NCI-H510A (cell line): ENCODE measurements at regions not wholly inside any gene's neighbourhood (a gene's known extent, or its start where the extent isn't known, plus 50 kb on each side); places are given as distances from the start of the nearest gene placed in this dataset.

Source experiments
- DNase-seq: peaks from one replicate; lab custom pipeline; 2025; lab: John Stamatoyannopoulos, UW

DNA sequence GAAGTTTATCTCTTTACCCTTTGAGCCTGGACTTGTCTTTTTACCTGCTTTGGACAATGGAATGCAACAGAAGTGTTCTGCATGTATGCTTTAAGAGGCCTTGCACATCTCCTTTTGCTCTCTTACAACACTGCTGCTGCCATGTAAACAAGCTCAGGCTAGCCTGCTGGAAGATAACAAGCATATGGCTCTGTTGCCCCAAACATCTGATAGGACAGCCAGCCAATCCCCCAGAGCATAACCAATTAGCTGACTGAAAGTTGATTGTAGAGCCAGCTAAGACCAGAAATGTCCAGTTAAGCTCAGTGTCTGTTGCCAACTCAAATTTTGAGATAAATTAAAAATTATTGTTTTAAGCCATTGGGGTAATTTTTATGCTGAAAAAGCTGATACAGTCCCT lies 510.6 kb upstream of the CNKSR2 start:
- DNase-seq: no peak

- no peak for DNase-seq
Observed at GRCh38 chrX:20861113-20861512, 513.1 kb upstream of the CNKSR2 start.

GRCh38 chrX:20857746-20858145 lies 516.5 kb upstream of the CNKSR2 start:
- DNase-seq: no peak

- no peak for DNase-seq
Observed at GRCh38 chrX:20838477-20838876, 535.7 kb upstream of the CNKSR2 start.

DNA sequence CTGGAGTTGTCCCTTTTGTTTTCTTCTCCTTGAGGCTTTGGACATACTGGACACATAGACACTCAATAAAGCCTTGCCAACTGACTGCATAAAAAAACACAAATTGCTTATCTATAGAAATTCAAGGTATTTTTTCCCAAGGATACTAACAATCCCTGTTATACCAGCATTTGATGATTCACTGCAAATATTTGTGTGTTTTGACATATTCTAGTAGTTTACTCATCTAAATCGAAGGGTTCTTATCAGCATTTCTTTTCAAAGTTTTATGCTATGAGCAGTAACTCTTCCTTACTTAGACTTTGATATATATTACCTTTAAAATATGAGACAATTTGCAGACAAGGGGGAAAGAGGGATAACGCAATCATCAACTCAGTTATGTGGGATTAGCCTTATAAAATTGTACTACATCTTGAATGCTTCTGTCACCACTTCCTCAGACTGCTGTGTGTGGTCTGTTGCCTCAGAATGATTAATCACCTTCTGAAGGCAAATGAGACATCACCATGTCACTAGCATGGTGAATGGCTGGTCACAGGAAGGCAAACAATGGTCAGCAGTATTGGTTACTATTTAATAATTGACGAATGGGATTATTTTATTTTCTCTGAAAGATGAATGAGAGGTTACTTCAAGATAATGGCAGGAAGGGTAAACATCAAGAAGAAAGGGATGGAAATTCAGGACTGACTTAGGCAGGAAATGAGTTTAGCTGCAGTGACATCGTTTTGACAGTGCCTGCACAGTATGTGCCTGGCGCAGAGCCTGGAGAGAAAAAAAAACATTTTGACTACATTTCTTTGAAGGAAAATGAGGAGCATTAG lies 544.3 kb upstream of the CNKSR2 start:
- DNase-seq: no peak

GRCh38 chrX:20825984-20826383 lies 548.2 kb upstream of the CNKSR2 start:
- no peak for DNase-seq

DNA sequence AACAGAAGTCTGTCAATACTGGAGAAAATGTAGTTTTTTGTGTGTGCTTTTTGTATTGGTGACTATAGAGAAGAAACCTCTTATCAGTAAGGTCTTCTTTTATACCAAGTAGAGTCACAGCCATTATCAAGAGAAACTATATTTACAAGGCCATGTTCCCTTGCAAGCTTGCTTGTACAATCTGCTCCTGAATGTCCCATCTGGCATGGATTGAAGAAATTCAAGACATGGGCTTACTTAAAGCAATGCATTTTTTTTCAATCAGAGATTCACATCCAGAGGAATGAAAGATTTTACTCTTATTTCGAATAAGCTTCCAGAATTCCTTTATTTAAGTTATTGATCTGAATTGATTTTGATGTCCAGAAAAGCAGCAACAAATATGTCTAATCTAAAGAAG lies 537.3 kb upstream of the RPS6KA3 start:
- no peak for DNase-seq

GRCh38 chrX:20802036-20802435 lies 535.3 kb upstream of the RPS6KA3 start:
- no peak for DNase-seq

DNA sequence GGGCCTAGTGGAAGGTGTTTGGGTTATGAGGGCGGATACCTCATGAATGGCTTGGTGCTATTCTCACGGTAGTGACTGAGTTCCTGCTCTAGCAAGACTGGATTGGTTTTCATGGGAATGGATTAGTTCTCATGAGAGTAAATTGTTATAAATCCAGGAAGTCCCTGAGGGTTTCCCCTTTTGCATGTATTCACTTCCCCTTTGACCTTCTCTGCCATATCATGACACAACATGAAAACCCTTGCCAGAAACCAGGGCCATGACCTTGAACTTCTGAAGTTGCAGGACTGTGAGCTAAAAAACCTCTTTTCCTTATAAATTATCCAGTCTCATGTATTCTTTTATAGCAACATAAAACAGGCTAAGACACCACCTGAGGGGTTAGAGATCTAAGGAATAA lies 529.7 kb upstream of the RPS6KA3 start:
- no peak for DNase-seq

DNA sequence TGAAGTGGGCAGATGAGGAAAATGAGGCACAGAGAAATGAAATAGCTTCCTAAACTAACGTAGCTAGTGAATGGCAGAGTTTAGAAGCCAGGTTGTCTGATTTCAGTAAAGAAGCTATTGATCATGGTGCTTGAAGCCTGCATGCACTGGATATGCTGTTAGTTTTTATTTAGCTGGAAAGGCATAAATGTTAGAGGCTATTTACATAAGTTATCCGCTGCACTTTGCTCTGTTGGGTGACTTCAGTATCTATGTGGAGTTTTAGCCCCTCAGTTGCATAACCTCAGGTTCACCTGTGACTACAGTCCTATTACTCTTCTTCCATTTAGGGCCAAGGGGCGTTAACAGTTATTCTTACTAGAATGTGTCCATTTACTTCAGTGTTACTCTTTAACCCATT lies 522.4 kb upstream of the RPS6KA3 start:
- no peak for DNase-seq

DNA sequence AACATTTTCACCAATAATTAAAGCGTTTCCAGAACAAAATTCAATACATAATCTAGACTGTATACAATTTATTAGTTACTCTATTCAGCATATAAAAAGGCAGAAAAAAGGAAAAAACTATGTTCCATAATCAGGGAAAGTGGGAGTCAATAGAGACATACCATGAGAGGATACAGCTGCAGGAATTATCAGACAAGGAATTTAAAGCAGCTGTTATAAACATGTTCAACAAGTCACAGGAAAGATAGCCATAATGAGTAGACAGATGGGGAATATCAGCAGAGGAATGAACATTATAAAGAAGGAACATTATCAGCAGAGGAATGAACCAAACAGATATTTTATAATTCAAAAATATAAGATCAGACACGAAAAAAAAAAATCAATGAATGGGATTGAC lies 500.6 kb upstream of the RPS6KA3 start:
- no peak for DNase-seq

DNA sequence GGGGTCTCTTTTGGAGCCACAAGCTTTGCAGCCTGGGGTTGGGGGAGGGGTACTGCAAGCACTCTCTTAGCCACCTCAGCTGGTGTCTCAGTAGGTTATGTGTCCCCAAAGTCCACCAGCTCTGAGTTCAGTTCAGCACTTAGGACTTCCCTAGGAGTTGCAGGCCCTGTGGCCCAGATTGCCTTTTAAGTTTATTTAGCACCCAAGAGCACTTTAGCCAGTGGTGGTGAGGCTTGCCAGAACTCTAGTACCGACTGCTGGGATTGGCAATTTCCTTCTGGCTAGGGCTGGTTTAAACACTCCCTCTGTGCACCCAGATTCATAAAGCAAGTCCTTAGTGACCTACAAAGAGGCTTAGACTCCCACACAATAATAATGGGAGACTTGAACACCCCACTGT lies 489.9 kb upstream of the RPS6KA3 start:
- DNase-seq: no peak

GRCh38 chrX:20753076-20753475 lies 486.4 kb upstream of the RPS6KA3 start:
- DNase-seq: no peak

- no peak for DNase-seq
Observed at GRCh38 chrX:20746690-20747089, 480.0 kb upstream of the RPS6KA3 start.

DNA sequence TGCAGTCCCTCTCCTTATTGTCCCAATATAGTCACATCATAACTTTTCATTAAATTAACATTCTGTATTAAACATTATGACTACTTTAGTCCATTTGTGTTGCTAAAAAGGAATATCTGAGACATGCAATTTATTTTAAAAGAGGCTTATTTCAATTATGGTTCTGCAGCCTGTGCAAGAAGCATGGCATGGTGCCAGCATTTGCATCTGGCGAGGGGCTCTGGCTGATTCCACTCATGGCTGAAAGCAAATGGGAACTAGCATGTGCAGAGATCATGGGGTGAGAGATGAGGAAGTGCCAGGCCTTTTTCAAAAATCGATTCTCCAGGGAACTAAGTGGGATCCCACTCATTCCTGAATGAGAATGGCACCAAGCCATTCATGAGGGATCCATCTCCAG lies 476.3 kb upstream of the RPS6KA3 start:
- DNase-seq: no peak

- DNase-seq: no peak
Observed at GRCh38 chrX:20742106-20742505, 475.4 kb upstream of the RPS6KA3 start.

DNA sequence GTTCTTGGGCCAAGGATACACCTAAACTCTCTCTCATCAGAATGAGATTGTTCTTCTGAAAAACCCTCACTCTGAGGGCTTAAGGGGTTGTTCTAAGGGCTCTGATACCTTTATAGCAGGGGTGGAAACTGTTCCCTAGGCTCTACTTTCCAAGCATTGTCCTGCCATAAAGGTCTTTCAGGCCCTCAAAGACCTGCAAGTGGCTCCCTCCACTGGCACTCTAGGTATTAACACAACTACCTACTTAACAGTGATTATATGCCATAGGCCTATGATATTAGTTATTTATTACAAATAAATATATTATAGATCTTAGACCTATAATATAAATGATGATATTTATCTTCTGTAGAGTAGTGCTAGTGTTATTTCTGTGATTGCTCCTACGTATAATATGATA lies 473.7 kb upstream of the RPS6KA3 start:
- no peak for DNase-seq

- DNase-seq: no peak
Observed at GRCh38 chrX:20739038-20739745, 472.5 kb upstream of the RPS6KA3 start.

- no peak for DNase-seq
Observed at GRCh38 chrX:20729416-20729815, 462.7 kb upstream of the RPS6KA3 start.

GRCh38 chrX:20727447-20727846 lies 460.7 kb upstream of the RPS6KA3 start:
- no peak for DNase-seq

DNA sequence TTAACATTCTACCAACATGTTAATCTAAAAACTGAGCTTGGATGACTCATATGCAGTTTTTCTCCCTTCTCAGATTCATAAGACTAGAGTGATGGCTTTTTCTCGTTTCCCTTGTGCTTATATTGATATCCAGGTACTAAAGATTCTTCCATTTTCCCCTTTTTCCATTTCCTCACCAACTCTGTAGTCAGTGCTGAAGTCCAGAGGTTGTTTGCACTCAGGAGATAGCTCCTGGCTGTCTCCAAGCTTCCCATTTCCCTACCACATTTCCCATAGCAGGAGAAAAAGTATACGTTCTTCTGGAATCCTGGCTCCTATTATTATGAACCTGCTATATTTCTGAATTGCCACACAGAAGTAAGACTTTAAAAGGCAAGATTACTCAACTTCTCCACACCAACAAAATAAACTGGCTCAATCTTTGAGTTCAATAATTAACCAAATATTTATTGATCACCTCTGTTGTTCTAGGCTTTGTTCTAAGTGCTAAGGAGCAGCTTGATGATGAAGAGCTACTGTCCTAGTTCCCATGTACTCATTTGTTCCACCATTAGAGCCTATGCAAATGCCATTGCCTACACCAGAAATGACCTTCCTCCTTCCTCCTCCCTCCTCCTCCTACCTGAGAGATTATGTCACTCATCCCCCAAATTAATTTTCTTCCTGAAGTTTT lies 454.4 kb upstream of the RPS6KA3 start:
- DNase-seq: no peak

DNA sequence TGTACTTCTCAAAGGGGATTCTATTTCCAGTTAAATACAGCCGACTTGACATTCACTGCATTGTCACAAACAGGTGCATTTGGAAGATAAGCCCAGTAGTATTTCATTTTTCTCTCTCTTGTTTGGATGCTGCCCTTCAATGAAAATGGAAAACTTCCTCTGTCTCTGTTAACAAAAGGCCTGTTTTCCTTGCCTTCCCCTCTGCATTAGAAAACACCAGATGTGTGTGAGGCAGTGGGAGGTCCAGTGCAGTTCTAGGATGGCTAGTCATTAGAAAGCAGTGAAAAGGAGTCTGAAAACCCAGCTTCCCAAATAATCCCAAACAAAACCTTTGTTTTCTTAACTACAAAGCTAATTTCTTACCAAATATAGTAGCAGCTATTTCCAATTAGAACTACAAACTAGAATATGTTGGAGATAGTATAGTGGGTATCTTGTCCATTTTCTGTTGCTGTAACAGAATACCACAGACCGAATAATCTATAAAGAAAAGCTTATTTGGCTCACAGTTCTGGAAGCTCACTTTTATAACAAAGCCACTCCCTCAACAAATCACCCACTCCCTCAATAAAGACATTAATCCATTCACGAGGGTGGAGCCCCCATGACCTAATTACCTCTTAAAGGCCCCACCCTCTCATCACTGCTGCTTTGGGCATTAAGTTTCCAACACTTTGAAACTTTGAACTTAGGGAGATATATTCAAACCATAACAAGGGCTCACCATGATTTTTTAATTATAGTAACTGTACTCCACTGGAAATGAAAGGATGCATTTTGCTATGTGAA lies 452.1 kb upstream of the RPS6KA3 start:
- no peak for DNase-seq
